IMR-90 (cell line): ENCODE measurements at regions not wholly inside any gene's neighbourhood (a gene's known extent, or its start where the extent isn't known, plus 50 kb on each side); places are given as distances from the start of the nearest gene placed in this dataset.

ENCODE experiments used
- CEBPB ChIP-seq: IDR thresholded peaks from 2 replicates; pipeline ENCODE4 v1.6.1; 2012; ENCODE audit warnings: low read depth, low read length, improper control_type of control experiment
- CTCF ChIP-seq: conservative IDR thresholded peaks from 2 replicates; pipeline ENCODE4 v1.5.1; 2012; ENCODE audit warnings: mild to moderate bottlenecking, low read depth, low read length, improper control_type of control experiment
- MXI1 ChIP-seq: IDR thresholded peaks from 2 replicates; pipeline ENCODE4 v1.6.1; 2012; ENCODE audit warnings: low read depth, mild to moderate bottlenecking, low read length, moderate library complexity, borderline replicate concordance
- POLR2A ChIP-seq: IDR thresholded peaks from 2 replicates; pipeline ENCODE4 v1.6.1; 2012; ENCODE audit warnings: mild to moderate bottlenecking, low read depth, low read length
- RAD21 ChIP-seq: IDR thresholded peaks from 2 replicates; pipeline ENCODE4 v1.6.1; 2012; ENCODE audit warnings: low read length, improper control_type of control experiment
- SMC3 ChIP-seq: fragments of 150-350 bp; IDR thresholded peaks from 2 replicates; pipeline ENCODE4 v1.6.1; 2016; ENCODE audit warnings: low read depth, mild to moderate bottlenecking, antibody characterized with exemption, low read length, moderate library complexity

- TF ChIP-seq CTCF (no peak), POLR2A (no peak), SMC3 (no peak), CEBPB (no peak), RAD21 (no peak), MXI1 (no peak)
Measured at GRCh38 chr1:192732787-192733186, 76.1 kb upstream of the RGS2 start.
